H1 (cell line): ENCODE measurements at regions not wholly inside any gene's neighbourhood (a gene's known extent, or its start where the extent isn't known, plus 50 kb on each side); places are given as distances from the start of the nearest gene placed in this dataset.

ENCODE experiments used
- CHD2 ChIP-seq: IDR thresholded peaks from 2 replicates; pipeline ENCODE4 v1.6.1; 2012; ENCODE audit warnings: low read length, improper control_type of control experiment
- EGR1 ChIP-seq: IDR thresholded peaks from 2 replicates; pipeline ENCODE4 v1.6.1; 2011; ENCODE audit warnings: low read depth, low read length, borderline replicate concordance
- EP300 ChIP-seq, 2 experiments: IDR thresholded peaks; 1 replicate in 1 of 2; 2 replicates in 1 of 2; pipeline ENCODE4 v1.6.1; 2011 to 2012; ENCODE audit warnings: low read depth in 2 of 2, low read length in 2 of 2, mild to moderate bottlenecking in 2 of 2, borderline replicate concordance in 1 of 2, inconsistent platforms in 1 of 2, moderate library complexity in 1 of 2
- FOSL1 ChIP-seq: IDR thresholded peaks from 2 replicates; pipeline ENCODE4 v1.6.1; 2011; ENCODE audit warnings: mild to moderate bottlenecking, low read depth, low read length, moderate library complexity; ENCODE audit not compliant: insufficient read depth
- GABPA ChIP-seq: IDR thresholded peaks from 2 replicates; pipeline ENCODE4 v1.6.1; 2011; ENCODE audit warnings: mild to moderate bottlenecking, low read length, moderate library complexity, borderline replicate concordance; ENCODE audit not compliant: insufficient read depth
- SIRT6 ChIP-seq: IDR thresholded peaks from one replicate; pipeline ENCODE4 v1.7.1; 2012; ENCODE audit warnings: low read length, inconsistent platforms
- TAF1 ChIP-seq: IDR thresholded peaks from 2 replicates; pipeline ENCODE4 v1.6.1; 2011; ENCODE audit warnings: mild to moderate bottlenecking, low read depth, low read length
- TF ChIP-seq, protein P1 (sequence below), 3 experiments: IDR thresholded peaks; 1 replicate in 2 of 3; 2 replicates in 1 of 3; pipeline versions ENCODE4 v1.5.1 to v1.6.1; 2011; ENCODE audit warnings: low read length in 3 of 3, mild to moderate bottlenecking in 3 of 3, inconsistent platforms in 2 of 3, low read depth in 1 of 3, moderate library complexity in 1 of 3; ENCODE audit not compliant: insufficient read depth in 1 of 3; ENCODE audit errors: control extremely low read depth in 1 of 3

DNA sequence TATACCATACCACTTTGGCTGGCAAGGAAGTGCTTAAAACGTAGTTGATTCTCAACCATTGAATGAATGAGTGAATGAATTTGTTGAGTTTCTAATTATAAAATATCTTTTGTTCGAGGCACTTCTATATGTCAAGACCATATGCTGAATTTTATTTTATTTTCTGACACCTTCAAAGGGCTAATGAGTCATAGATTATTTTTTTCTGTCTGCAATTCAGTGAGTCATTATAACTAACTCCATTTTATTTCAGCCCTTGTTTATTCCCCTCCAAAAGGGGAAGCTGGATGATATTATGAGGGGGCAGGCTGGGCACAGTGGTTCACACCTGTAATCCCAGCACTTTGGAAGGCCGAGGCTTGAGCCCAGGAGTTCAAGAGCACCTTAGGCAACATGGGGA, 142.4 kb downstream of the P2RY1 start:
- TF ChIP-seq, protein P1, sequence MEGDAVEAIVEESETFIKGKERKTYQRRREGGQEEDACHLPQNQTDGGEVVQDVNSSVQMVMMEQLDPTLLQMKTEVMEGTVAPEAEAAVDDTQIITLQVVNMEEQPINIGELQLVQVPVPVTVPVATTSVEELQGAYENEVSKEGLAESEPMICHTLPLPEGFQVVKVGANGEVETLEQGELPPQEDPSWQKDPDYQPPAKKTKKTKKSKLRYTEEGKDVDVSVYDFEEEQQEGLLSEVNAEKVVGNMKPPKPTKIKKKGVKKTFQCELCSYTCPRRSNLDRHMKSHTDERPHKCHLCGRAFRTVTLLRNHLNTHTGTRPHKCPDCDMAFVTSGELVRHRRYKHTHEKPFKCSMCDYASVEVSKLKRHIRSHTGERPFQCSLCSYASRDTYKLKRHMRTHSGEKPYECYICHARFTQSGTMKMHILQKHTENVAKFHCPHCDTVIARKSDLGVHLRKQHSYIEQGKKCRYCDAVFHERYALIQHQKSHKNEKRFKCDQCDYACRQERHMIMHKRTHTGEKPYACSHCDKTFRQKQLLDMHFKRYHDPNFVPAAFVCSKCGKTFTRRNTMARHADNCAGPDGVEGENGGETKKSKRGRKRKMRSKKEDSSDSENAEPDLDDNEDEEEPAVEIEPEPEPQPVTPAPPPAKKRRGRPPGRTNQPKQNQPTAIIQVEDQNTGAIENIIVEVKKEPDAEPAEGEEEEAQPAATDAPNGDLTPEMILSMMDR (IDR thresholded peaks at IDR 0.05; ENCODE audit: control extremely low read depth in 1 of 3, insufficient read depth in 1 of 3, low read depth in 1 of 3, low read length in 3 of 3): no peak
- TF ChIP-seq TAF1 (no peak), SIRT6 (no peak), FOSL1 (no peak), GABPA (no peak), EGR1 (no peak), EP300 (IDR thresholded peaks at IDR 0.05; ENCODE audit: borderline replicate concordance in 1 of 2, low read depth in 2 of 2, low read length in 2 of 2) (no peak), CHD2 (no peak)
